ENCODE measurements at regions not wholly inside any gene's neighbourhood (a gene's known extent, or its start where the extent isn't known, plus 50 kb on each side); places are given as distances from the start of the nearest gene placed in this dataset.

DNA sequence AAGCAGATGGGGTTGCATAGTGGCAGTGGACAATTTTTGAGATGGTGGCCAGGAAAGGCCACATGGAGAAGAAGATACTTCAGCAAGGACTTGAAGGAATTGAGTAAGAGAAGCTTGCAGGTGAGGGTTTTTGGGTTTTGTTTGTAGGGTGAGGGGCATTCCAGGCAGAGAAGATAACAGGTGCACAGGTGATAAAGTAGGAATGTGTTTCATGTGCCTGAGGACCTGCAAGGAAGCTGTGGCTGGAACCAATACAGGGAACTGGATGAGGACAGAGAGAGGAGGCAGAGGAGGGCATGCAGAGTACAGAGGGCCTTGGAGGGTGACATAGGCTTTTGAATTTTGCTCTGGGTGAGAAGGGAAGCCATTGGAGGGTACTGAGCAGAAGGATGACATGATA lies 314.5 kb downstream of the KLF12 start:
- CTCF ChIA-PET, result no interaction called here

GRCh38 chr13:73816702-73817101 lies 317.5 kb downstream of the KLF12 start:
- H3K9me3 ChIP-seq (ENCODE audit: control insufficient read depth, insufficient read depth, low read depth, low read length), result no peaks in the 10 kb centered on the region
- intact Hi-C loops (cut with micrococcal nuclease; ENCODE audit: unreplicated experiment), result no loop called here
- no peaks in the 10 kb centered on the region for H3K27me3 ChIP-seq (ENCODE audit: control insufficient read depth, insufficient read depth, low read length)
- no peak for DNase-seq (ENCODE audit: low read depth, low spot score)
- TF ChIP-seq, protein P1, sequence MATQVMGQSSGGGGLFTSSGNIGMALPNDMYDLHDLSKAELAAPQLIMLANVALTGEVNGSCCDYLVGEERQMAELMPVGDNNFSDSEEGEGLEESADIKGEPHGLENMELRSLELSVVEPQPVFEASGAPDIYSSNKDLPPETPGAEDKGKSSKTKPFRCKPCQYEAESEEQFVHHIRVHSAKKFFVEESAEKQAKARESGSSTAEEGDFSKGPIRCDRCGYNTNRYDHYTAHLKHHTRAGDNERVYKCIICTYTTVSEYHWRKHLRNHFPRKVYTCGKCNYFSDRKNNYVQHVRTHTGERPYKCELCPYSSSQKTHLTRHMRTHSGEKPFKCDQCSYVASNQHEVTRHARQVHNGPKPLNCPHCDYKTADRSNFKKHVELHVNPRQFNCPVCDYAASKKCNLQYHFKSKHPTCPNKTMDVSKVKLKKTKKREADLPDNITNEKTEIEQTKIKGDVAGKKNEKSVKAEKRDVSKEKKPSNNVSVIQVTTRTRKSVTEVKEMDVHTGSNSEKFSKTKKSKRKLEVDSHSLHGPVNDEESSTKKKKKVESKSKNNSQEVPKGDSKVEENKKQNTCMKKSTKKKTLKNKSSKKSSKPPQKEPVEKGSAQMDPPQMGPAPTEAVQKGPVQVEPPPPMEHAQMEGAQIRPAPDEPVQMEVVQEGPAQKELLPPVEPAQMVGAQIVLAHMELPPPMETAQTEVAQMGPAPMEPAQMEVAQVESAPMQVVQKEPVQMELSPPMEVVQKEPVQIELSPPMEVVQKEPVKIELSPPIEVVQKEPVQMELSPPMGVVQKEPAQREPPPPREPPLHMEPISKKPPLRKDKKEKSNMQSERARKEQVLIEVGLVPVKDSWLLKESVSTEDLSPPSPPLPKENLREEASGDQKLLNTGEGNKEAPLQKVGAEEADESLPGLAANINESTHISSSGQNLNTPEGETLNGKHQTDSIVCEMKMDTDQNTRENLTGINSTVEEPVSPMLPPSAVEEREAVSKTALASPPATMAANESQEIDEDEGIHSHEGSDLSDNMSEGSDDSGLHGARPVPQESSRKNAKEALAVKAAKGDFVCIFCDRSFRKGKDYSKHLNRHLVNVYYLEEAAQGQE (IDR thresholded peaks at IDR 0.05; ENCODE audit: insufficient read depth in 1 of 2, low read depth in 2 of 2, low read length in 1 of 2), result no peak
- TF ChIP-seq POLR2AphosphoS5 (IDR thresholded peaks at IDR 0.05; ENCODE audit: low read depth, low read length) (no peak), CTCF (IDR thresholded peaks at IDR 0.05) (no peak)
- POLR2A ChIA-PET, result no interaction called here
- in situ Hi-C loops (cut with HindIII; ENCODE audit: low pct_unique_long_range_greater_than_20kb, low sequenced_read_pairs), result no loop called here
- ATAC-seq, result no peak
- no peak overlapping the region for H3K4me3 ChIP-seq (ENCODE audit: low read depth in 2 of 2, low read length in 2 of 2)
- H3K27ac ChIP-seq (ENCODE audit: low read length), result no peak overlapping the region
- H3K4me1 ChIP-seq (ENCODE audit: control insufficient read depth, insufficient read depth, low read length), result no peaks in the 10 kb centered on the region
- no peaks in the 10 kb centered on the region for H3K36me3 ChIP-seq (ENCODE audit: control insufficient read depth, insufficient read depth, low read length)
- BruUV-seq (replicated peaks), result no TSS peak
- CTCF ChIA-PET, result no interaction called here

More for the DNA sequence above, 314.5 kb downstream of the KLF12 start:
- no TSS peak for BruUV-seq (replicated peaks)
- in situ Hi-C loops (cut with HindIII; ENCODE audit: low pct_unique_long_range_greater_than_20kb, low sequenced_read_pairs) (no loop called here), intact Hi-C loops (cut with micrococcal nuclease; ENCODE audit: unreplicated experiment) (no loop called here)
- H3K27ac ChIP-seq (ENCODE audit: low read length), result no peak overlapping the region
- POLR2A ChIA-PET, result no interaction called here
- H3K4me1 ChIP-seq (ENCODE audit: control insufficient read depth, insufficient read depth, low read length), result no peaks in the 10 kb centered on the region
- TF ChIP-seq TCF7L2 (IDR thresholded peaks at IDR 0.05; ENCODE audit: low read depth, low read length), result no peak
- TF ChIP-seq SIN3A (IDR thresholded peaks at IDR 0.05; ENCODE audit: borderline replicate concordance, insufficient read depth, low read depth, low read length), result no peak
- TF ChIP-seq, protein P1 (IDR thresholded peaks at IDR 0.05; ENCODE audit: insufficient read depth in 1 of 2, low read depth in 2 of 2, low read length in 1 of 2), result no peak
- no peak for TF ChIP-seq POLR2AphosphoS5 (IDR thresholded peaks at IDR 0.05; ENCODE audit: low read depth, low read length)
- TF ChIP-seq CTCF (IDR thresholded peaks at IDR 0.05), result no peak
- DNase-seq (ENCODE audit: low read depth, low spot score) (no peak), ATAC-seq (no peak)
- no peak overlapping the region for H3K4me3 ChIP-seq (ENCODE audit: low read depth in 2 of 2, low read length in 2 of 2)
- H3K9me3 ChIP-seq (ENCODE audit: control insufficient read depth, insufficient read depth, low read depth, low read length), result no peaks in the 10 kb centered on the region
- H3K27me3 ChIP-seq (ENCODE audit: control insufficient read depth, insufficient read depth, low read length), result no peaks in the 10 kb centered on the region
- H3K36me3 ChIP-seq (ENCODE audit: control insufficient read depth, insufficient read depth, low read length), result no peaks in the 10 kb centered on the region
